Endodermal cell (in vitro differentiated cells): ENCODE measurements at regions not wholly inside any gene's neighbourhood (a gene's known extent, or its start where the extent isn't known, plus 50 kb on each side); places are given as distances from the start of the nearest gene placed in this dataset.

Experiments
- DNase-seq: peaks from one replicate; pipeline ENCODE4 v3.0.0-alpha.2; 2017
- H3K27ac ChIP-seq: 2 replicates; pipeline ENCODE4 v1.5.1; 2013; ENCODE audit warnings: mild to moderate bottlenecking, low read depth, low read length, moderate library complexity
- H3K27me3 ChIP-seq: 2 replicates; pipeline ENCODE4 v1.6.1; 2013; ENCODE audit warnings: mild to moderate bottlenecking, low read length, moderate library complexity; ENCODE audit not compliant: insufficient read depth, control insufficient read depth, poor library complexity, severe bottlenecking
- H3K36me3 ChIP-seq: 2 replicates; pipeline ENCODE4 v1.7.0; 2013; ENCODE audit warnings: mild to moderate bottlenecking, low read length, moderate library complexity; ENCODE audit not compliant: control insufficient read depth, insufficient read depth
- H3K4me1 ChIP-seq: one replicate; pipeline ENCODE4 v1.7.0; 2013; ENCODE audit warnings: low read length; ENCODE audit not compliant: control insufficient read depth, insufficient read depth
- H3K4me3 ChIP-seq: 2 replicates; pipeline ENCODE4 v1.5.1; 2013; ENCODE audit warnings: mild to moderate bottlenecking, low read length, moderate library complexity
- H3K9ac ChIP-seq: 2 replicates; pipeline ENCODE4 v1.6.1; 2013; ENCODE audit warnings: mild to moderate bottlenecking, low read length, moderate library complexity; ENCODE audit not compliant: poor library complexity, severe bottlenecking; ENCODE audit errors: extremely low read depth
- H3K9me3 ChIP-seq: 2 replicates; pipeline ENCODE4 v1.6.1; 2013; ENCODE audit warnings: mild to moderate bottlenecking, low read length, moderate library complexity; ENCODE audit not compliant: control insufficient read depth
- H3K27ac Mint-ChIP-seq: 2 replicates; pipeline ENCODE4 v1.8.0; 2020; ENCODE audit warnings: mixed read lengths
- H3K27me3 Mint-ChIP-seq: 2 replicates; pipeline ENCODE4 v1.8.0; 2021; ENCODE audit warnings: mild to moderate bottlenecking, mixed read lengths; ENCODE audit not compliant: insufficient read depth
- H3K36me3 Mint-ChIP-seq: 2 replicates; pipeline ENCODE4 v1.8.0; 2020; ENCODE audit warnings: low read depth, mixed read lengths
- H3K4me1 Mint-ChIP-seq: 2 replicates; pipeline ENCODE4 v1.8.0; 2020; ENCODE audit warnings: mixed read lengths
- H3K4me3 Mint-ChIP-seq: 2 replicates; pipeline ENCODE4 v1.8.0; 2020; ENCODE audit warnings: mild to moderate bottlenecking, moderate library complexity, mixed read lengths
- H3K9me3 Mint-ChIP-seq: 2 replicates; pipeline ENCODE4 v1.8.0; 2020; ENCODE audit warnings: mild to moderate bottlenecking, mixed read lengths
- CTCF ChIP-seq: fragments of 200-600 bp; sonication (generic); conservative IDR thresholded peaks from 2 replicates; pipeline ENCODE4 v1.5.0; 2021; ENCODE audit warnings: antibody characterized with exemption, mild to moderate bottlenecking
- WGBS, 2 experiments: methylation state at CpG; one replicate each; pipeline versions ENCODE4 v1.1.5 to v1.1.7; 2013; ENCODE audit warnings: missing lambda C conversion rate in 2 of 2, mixed read lengths in 1 of 2; ENCODE audit not compliant: insufficient coverage in 1 of 2, insufficient read length in 1 of 2; 5-methylcytosine and 5-hydroxymethylcytosine counted together

DNA sequence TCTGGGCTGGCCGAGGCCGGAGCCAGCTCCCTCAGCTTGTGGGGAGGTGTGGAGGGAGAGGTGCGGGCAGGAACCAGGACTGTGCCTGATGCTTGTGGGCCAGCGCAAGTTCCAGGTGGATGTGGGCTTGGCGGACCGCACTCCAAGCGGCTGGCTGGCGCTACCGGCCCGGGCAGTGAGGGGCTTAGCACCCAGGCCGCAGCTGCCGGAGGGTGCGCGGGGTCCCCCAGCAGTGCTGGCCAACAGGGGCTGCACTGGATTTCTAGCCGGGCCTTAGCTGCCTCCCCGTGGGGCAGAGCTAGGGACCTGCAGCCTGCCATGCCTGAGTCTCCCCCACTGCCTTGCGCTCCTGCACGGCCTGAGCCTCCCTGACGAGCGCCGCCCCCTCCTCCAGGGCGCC lies 242.8 kb downstream of the CCSER2 start:
- Mint-ChIP-seq H3K27ac (no peak overlapping the region), H3K9me3 (peaks cover 40% of the 10 kb centered on the region)
- 97 to 100% methylated on average over 3 to 20 of the region's 22 CpGs for WGBS, 2 experiments

GRCh38 chr10:84574102-84574501 lies 245.7 kb downstream of the CCSER2 start:
- peaks cover 44% of the 10 kb centered on the region for H3K9me3 Mint-ChIP-seq
- H3K27me3 ChIP-seq, result no peaks in the 10 kb centered on the region
- peak; percentile 72 for TF ChIP-seq CTCF
- WGBS, 2 experiments, result 83% methylated on average over 1 of the region's 1 CpG; no CpG with 5 or more reads in 1 of the 2 experiments
- no peak overlapping the region for H3K27ac Mint-ChIP-seq
- peaks cover 13% of the 10 kb centered on the region for H3K36me3 Mint-ChIP-seq
- H3K27me3 Mint-ChIP-seq, result no peaks in the 10 kb centered on the region
- peaks cover 42% of the 10 kb centered on the region for H3K9me3 ChIP-seq
- no peaks in the 10 kb centered on the region for H3K36me3 ChIP-seq
- peaks cover 4% of the 10 kb centered on the region for H3K4me1 Mint-ChIP-seq
- H3K4me3 ChIP-seq, result no peak overlapping the region
- no peak overlapping the region for H3K4me3 Mint-ChIP-seq
- no peak overlapping the region for H3K27ac ChIP-seq
- no peak for DNase-seq
- H3K4me1 ChIP-seq, result peaks cover 2% of the 10 kb centered on the region
- H3K9ac ChIP-seq, result no peak overlapping the region

More for the DNA sequence above, 242.8 kb downstream of the CCSER2 start:
- Histone ChIP-seq H3K27me3 (no peaks in the 10 kb centered on the region), H3K4me1 (peaks cover 11% of the 10 kb centered on the region), H3K9me3 (peaks cover 29% of the 10 kb centered on the region), H3K36me3 (no peaks in the 10 kb centered on the region), H3K4me3 (no peak overlapping the region), H3K9ac (no peak overlapping the region), H3K27ac (no peak overlapping the region)
- DNase-seq, result no peak
- peaks cover 13% of the 10 kb centered on the region for H3K36me3 Mint-ChIP-seq
- H3K4me1 Mint-ChIP-seq, result peaks cover 21% of the 10 kb centered on the region
- no peaks in the 10 kb centered on the region for H3K27me3 Mint-ChIP-seq
- TF ChIP-seq CTCF, result no peak
- H3K4me3 Mint-ChIP-seq, result no peak overlapping the region

DNA sequence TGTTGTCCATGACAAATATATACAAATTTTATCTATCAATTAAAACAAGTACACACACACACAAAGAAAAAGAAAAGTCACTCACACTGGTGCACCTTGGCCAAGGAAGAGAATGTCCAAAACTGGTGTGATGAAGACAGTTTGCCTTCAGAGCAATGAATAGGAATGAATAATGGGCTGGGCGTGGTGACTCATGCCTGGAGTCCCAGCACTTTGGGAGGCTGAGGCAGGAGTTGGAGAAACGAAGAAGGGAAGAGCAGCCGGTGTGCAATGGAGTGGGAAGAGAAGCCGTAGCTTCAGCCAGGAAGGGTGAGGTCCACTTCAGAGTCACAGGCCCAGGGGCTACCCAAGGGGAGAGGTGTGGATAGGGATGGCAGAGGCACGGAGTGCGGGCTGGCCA lies 253.6 kb downstream of the CCSER2 start:
- 88 to 89% methylated on average over 4 to 6 of the region's 6 CpGs for WGBS, 2 experiments
- H3K27me3 Mint-ChIP-seq, result no peaks in the 10 kb centered on the region

More for the DNA sequence above, 253.6 kb downstream of the CCSER2 start:
- no peak for TF ChIP-seq CTCF
- no peak for DNase-seq
- Histone ChIP-seq H3K36me3 (no peaks in the 10 kb centered on the region), H3K9me3 (peaks cover 6% of the 10 kb centered on the region), H3K27me3 (no peaks in the 10 kb centered on the region), H3K4me3 (no peak overlapping the region), H3K27ac (no peak overlapping the region), H3K4me1 (no peaks in the 10 kb centered on the region), H3K9ac (no peak overlapping the region)
- H3K27ac Mint-ChIP-seq, result no peak overlapping the region
- no peak overlapping the region for H3K4me3 Mint-ChIP-seq
- no peaks in the 10 kb centered on the region for H3K36me3 Mint-ChIP-seq
- peaks cover 14% of the 10 kb centered on the region for H3K4me1 Mint-ChIP-seq
- H3K9me3 Mint-ChIP-seq, result peaks cover 5% of the 10 kb centered on the region
